C4-2B (cell line): ENCODE measurements at regions not wholly inside any gene's neighbourhood (a gene's known extent, or its start where the extent isn't known, plus 50 kb on each side); places are given as distances from the start of the nearest gene placed in this dataset.

ENCODE experiments used
- ZFX ChIP-seq: fragments of 450-650 bp; IDR thresholded peaks from 2 replicates; pipeline ENCODE4 v1.6.1; 2017
- TF ChIP-seq, protein P1 (sequence below): fragments of 450-650 bp; conservative IDR thresholded peaks from 2 replicates; pipeline ENCODE4 v1.5.1; 2017; ENCODE audit warnings: mild to moderate bottlenecking

DNA sequence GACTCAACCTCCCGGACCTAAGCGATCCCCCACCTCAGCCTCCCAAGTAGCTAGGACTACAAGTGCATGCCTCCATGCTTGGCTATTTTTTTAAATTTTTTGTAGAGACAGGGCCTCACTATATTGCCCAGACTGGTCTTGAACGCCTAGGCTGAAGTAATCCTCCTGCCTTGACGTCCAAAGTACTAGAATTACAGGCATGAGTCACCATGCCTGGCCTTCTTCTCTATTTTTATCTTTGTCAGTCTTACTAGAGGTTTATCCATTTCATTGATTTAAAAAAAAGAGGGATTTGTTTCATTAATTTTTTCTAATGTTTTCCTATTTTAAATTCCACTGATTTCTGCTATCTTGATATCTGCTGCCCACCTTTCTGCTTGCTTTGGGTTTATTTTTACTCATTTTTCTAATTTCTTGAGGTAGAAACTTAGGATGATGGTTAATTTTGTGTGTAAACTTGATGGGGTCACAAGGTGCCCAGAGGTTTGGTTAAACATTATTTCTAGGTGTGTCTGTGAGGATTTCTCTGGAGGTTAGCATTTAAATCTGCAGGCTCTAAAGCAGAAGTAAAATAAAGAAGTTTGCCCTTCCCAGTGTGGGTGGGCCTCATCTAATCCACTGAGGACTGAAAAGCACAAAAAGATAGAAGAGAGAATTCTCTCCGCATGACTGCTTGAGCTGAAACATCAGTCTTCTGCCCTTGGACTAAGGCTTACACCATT lies 116.2 kb upstream of the DCLK2 start:
- TF ChIP-seq, protein P1, sequence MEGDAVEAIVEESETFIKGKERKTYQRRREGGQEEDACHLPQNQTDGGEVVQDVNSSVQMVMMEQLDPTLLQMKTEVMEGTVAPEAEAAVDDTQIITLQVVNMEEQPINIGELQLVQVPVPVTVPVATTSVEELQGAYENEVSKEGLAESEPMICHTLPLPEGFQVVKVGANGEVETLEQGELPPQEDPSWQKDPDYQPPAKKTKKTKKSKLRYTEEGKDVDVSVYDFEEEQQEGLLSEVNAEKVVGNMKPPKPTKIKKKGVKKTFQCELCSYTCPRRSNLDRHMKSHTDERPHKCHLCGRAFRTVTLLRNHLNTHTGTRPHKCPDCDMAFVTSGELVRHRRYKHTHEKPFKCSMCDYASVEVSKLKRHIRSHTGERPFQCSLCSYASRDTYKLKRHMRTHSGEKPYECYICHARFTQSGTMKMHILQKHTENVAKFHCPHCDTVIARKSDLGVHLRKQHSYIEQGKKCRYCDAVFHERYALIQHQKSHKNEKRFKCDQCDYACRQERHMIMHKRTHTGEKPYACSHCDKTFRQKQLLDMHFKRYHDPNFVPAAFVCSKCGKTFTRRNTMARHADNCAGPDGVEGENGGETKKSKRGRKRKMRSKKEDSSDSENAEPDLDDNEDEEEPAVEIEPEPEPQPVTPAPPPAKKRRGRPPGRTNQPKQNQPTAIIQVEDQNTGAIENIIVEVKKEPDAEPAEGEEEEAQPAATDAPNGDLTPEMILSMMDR = no peak
- no peak for TF ChIP-seq ZFX
